ENCODE measurements at regions not wholly inside any gene's neighbourhood (a gene's known extent, or its start where the extent isn't known, plus 50 kb on each side); places are given as distances from the start of the nearest gene placed in this dataset.

GRCh38 chr9:18182636-18183035, 291.3 kb upstream of the ADAMTSL1 start:
- H3K4me2 ChIP-seq (ENCODE audit: extremely low read depth, insufficient read depth, low read length): no peak overlapping the region
- no peaks in the 10 kb centered on the region for H3K36me3 ChIP-seq (ENCODE audit: control insufficient read depth, insufficient read depth, low read length)
- no peak overlapping the region for H3K9ac ChIP-seq (ENCODE audit: insufficient read depth, low read length)
- no peaks in the 10 kb centered on the region for H3K27me3 ChIP-seq (ENCODE audit: control insufficient read depth, insufficient read depth, low read length)
- no peak overlapping the region for H3K4me3 ChIP-seq (replicated peaks in 1 of 4; ENCODE audit: control extremely low read depth in 1 of 4, insufficient read depth in 1 of 4, low read depth in 3 of 4, low read length in 4 of 4)
- no peak overlapping the region for H2AFZ ChIP-seq (ENCODE audit: low read length)
- no peaks in the 10 kb centered on the region for H4K20me1 ChIP-seq (ENCODE audit: control insufficient read depth, extremely low read depth, insufficient read depth, low read length)
- TF ChIP-seq CTCF (conservative IDR thresholded peaks at IDR 0.05 in 1 of 2, IDR thresholded peaks at IDR 0.05 in 1 of 2; ENCODE audit: low read depth in 1 of 2, low read length in 2 of 2) (no peak), EZH2 (IDR thresholded peaks at IDR 0.05; ENCODE audit: low read length, missing control alignments) (no peak)
- no peak for DNase-seq (ENCODE audit: low read depth in 2 of 2)
- no peaks in the 10 kb centered on the region for H3K4me1 ChIP-seq (ENCODE audit: control insufficient read depth, extremely low read depth, insufficient read depth, low read length)
- no peaks in the 10 kb centered on the region for H3K79me2 ChIP-seq (ENCODE audit: control insufficient read depth, insufficient read depth, low read length)
- H3K27ac ChIP-seq (ENCODE audit: insufficient read depth, low read length): no peak overlapping the region
- H3K9me3 ChIP-seq (ENCODE audit: control insufficient read depth, insufficient read depth, low read depth, low read length): no peaks in the 10 kb centered on the region

GRCh38 chr9:18183974-18184373, 290.0 kb upstream of the ADAMTSL1 start:
- no peak for DNase-seq (ENCODE audit: low read depth in 2 of 2)
- Histone ChIP-seq H3K9me3 (ENCODE audit: control insufficient read depth, insufficient read depth, low read depth, low read length) (no peaks in the 10 kb centered on the region), H4K20me1 (ENCODE audit: control insufficient read depth, extremely low read depth, insufficient read depth, low read length) (no peaks in the 10 kb centered on the region), H3K4me2 (ENCODE audit: extremely low read depth, insufficient read depth, low read length) (no peak overlapping the region), H3K27me3 (ENCODE audit: control insufficient read depth, insufficient read depth, low read length) (no peaks in the 10 kb centered on the region), H3K4me1 (ENCODE audit: control insufficient read depth, extremely low read depth, insufficient read depth, low read length) (no peaks in the 10 kb centered on the region), H3K36me3 (ENCODE audit: control insufficient read depth, insufficient read depth, low read length) (no peaks in the 10 kb centered on the region), H3K27ac (ENCODE audit: insufficient read depth, low read length) (no peak overlapping the region), H3K9ac (ENCODE audit: insufficient read depth, low read length) (no peak overlapping the region), H3K4me3 (replicated peaks in 1 of 4; ENCODE audit: control extremely low read depth in 1 of 4, insufficient read depth in 1 of 4, low read depth in 3 of 4, low read length in 4 of 4) (no peak overlapping the region), H3K79me2 (ENCODE audit: control insufficient read depth, insufficient read depth, low read length) (no peaks in the 10 kb centered on the region), H2AFZ (ENCODE audit: low read length) (no peak overlapping the region)
- TF ChIP-seq CTCF (conservative IDR thresholded peaks at IDR 0.05 in 1 of 2, IDR thresholded peaks at IDR 0.05 in 1 of 2; ENCODE audit: low read depth in 1 of 2, low read length in 2 of 2) (no peak), EZH2 (IDR thresholded peaks at IDR 0.05; ENCODE audit: low read length, missing control alignments) (no peak)

GRCh38 chr9:18184401-18184800, 289.6 kb upstream of the ADAMTSL1 start:
- no peak overlapping the region for H3K4me3 ChIP-seq (replicated peaks in 1 of 4; ENCODE audit: control extremely low read depth in 1 of 4, insufficient read depth in 1 of 4, low read depth in 3 of 4, low read length in 4 of 4)
- no peaks in the 10 kb centered on the region for H3K79me2 ChIP-seq (ENCODE audit: control insufficient read depth, insufficient read depth, low read length)
- DNase-seq (ENCODE audit: low read depth in 2 of 2): no peak
- no peak overlapping the region for H3K4me2 ChIP-seq (ENCODE audit: extremely low read depth, insufficient read depth, low read length)
- no peaks in the 10 kb centered on the region for H4K20me1 ChIP-seq (ENCODE audit: control insufficient read depth, extremely low read depth, insufficient read depth, low read length)
- H3K9me3 ChIP-seq (ENCODE audit: control insufficient read depth, insufficient read depth, low read depth, low read length): no peaks in the 10 kb centered on the region
- H3K36me3 ChIP-seq (ENCODE audit: control insufficient read depth, insufficient read depth, low read length): no peaks in the 10 kb centered on the region
- H3K27me3 ChIP-seq (ENCODE audit: control insufficient read depth, insufficient read depth, low read length): no peaks in the 10 kb centered on the region
- no peaks in the 10 kb centered on the region for H3K4me1 ChIP-seq (ENCODE audit: control insufficient read depth, extremely low read depth, insufficient read depth, low read length)
- no peak overlapping the region for H3K27ac ChIP-seq (ENCODE audit: insufficient read depth, low read length)
- TF ChIP-seq EZH2 (IDR thresholded peaks at IDR 0.05; ENCODE audit: low read length, missing control alignments): no peak
- TF ChIP-seq CTCF (conservative IDR thresholded peaks at IDR 0.05 in 1 of 2, IDR thresholded peaks at IDR 0.05 in 1 of 2; ENCODE audit: low read depth in 1 of 2, low read length in 2 of 2): no peak
- H3K9ac ChIP-seq (ENCODE audit: insufficient read depth, low read length): no peak overlapping the region
- H2AFZ ChIP-seq (ENCODE audit: low read length): no peak overlapping the region
